Spleen (tissue), 11 donors: ENCODE measurements at regions not wholly inside any gene's neighbourhood (a gene's known extent, or its start where the extent isn't known, plus 50 kb on each side); places are given as distances from the start of the nearest gene placed in this dataset.

ENCODE experiments used
- DNase-seq: peaks from one replicate; pipeline ENCODE4 v3.0.0-alpha.2; 2020
- H3K27ac ChIP-seq, 8 donors: fragments of 200-600 bp; sonication (generic) in 7 of 8; 1 replicate in 4 of 8; 2 replicates in 4 of 8; pipeline versions ENCODE4 v1.5.0 to v1.8.0; 2016 to 2021; ENCODE audit warnings: inconsistent platforms in 4 of 8, mild to moderate bottlenecking in 4 of 8, moderate library complexity in 1 of 8
- H3K27me3 ChIP-seq, 7 donors: fragments of 200-600 bp; sonication (generic) in 6 of 7; replicated peaks in 1 of 7; 1 replicate in 4 of 7; 2 replicates in 3 of 7; pipeline versions ENCODE4 v1.5.0 to v1.8.0; 2016 to 2021; ENCODE audit warnings: inconsistent platforms in 3 of 7, mild to moderate bottlenecking in 1 of 7
- H3K36me3 ChIP-seq, 6 donors: fragments of 200-600 bp; sonication (generic) in 5 of 6; 1 replicate in 4 of 6; 2 replicates in 2 of 6; pipeline versions ENCODE4 v1.5.0 to v1.8.0; 2016 to 2021; ENCODE audit warnings: inconsistent platforms in 2 of 6
- H3K4me1 ChIP-seq, 6 donors: fragments of 200-600 bp; sonication (generic) in 5 of 6; 1 replicate in 3 of 6; 2 replicates in 3 of 6; pipeline versions ENCODE4 v1.5.0 to v1.8.0; 2016 to 2021; ENCODE audit warnings: inconsistent platforms in 3 of 6
- H3K4me3 ChIP-seq, 8 donors: fragments of 200-600 bp; sonication (generic) in 7 of 8; 1 replicate in 4 of 8; 2 replicates in 4 of 8; pipeline versions ENCODE4 v1.5.0 to v1.8.0; 2016 to 2021; ENCODE audit warnings: inconsistent platforms in 4 of 8, mild to moderate bottlenecking in 4 of 8, moderate library complexity in 2 of 8
- H3K9me3 ChIP-seq, 8 donors: fragments of 200-600 bp; sonication (generic) in 7 of 8; 1 replicate in 4 of 8; 2 replicates in 4 of 8; pipeline versions ENCODE4 v1.5.0 to v1.8.0; 2016 to 2021; ENCODE audit warnings: inconsistent platforms in 4 of 8
- POLR2A ChIP-seq, 3 donors: fragments of 450-650 bp; IDR thresholded peaks; one replicate each; pipeline ENCODE4 v1.5.1; 2017; ENCODE audit warnings: antibody characterized with exemption in 3 of 3, mild to moderate bottlenecking in 1 of 3
- POLR2AphosphoS5 ChIP-seq, 3 donors: sonication (generic); formaldehyde crosslinking; IDR thresholded peaks; one replicate each; pipeline ENCODE4 v1.5.1; 2017; ENCODE audit warnings: antibody characterized with exemption in 3 of 3
- WGBS, 5 donors: extraction: QIAGEN DNeasy Blood & Tissue Kit in 3 of 5; methylation state at CpG; one replicate each; pipeline versions ENCODE4 v1.1.5 to v1.1.7; 2013 to 2018; 5-methylcytosine and 5-hydroxymethylcytosine counted together
- intact Hi-C: fragments of 100-400 bp; cut with DNase I; formaldehyde crosslinking; loops from one replicate; pipeline ENCODE4 v1.15.0; 2023; ENCODE audit warnings: low total_unique reads
- TF ChIP-seq, protein P1 (sequence below), 11 experiments: fragments of 200-600 bp in 7 of 11; fragments of 450-650 bp in 4 of 11; sonication (generic) in 4 of 11; IDR thresholded peaks in 8 of 11; conservative IDR thresholded peaks in 3 of 11; 1 replicate in 7 of 11; 2 replicates in 4 of 11; pipeline versions ENCODE4 v1.4.0 to v1.8.0; 2016 to 2021; ENCODE audit warnings: antibody characterized with exemption in 11 of 11, inconsistent platforms in 4 of 11, mild to moderate bottlenecking in 1 of 11
- donor health status: healthy with polysubstance abuse.
- donor health status: DM: no; HTN: no; CAD: no; lungs with moderate emphysema.
- donor health status: DM: no; HTN: no; CAD: no.
- donor health status: Bipolar disorder and iron deficiency.
- donor health status: healthy.
- donor health status: DM: no; HTN: no; CAD: no.
- donor health status: DM: yes; HTN: yes; CAD: no.

- no peak overlapping the region for H3K27ac ChIP-seq
- no peak overlapping the region for H3K4me3 ChIP-seq
- no peak for DNase-seq
- WGBS, 5 donors, result 68 to 83% (median 78%) methylated on average over 4 of the region's 4 CpGs
- intact Hi-C loops, result loop anchor here (5.0 to 10.0 kb wide), 3 partner anchors 267 to 726 kb away; partner anchors contain the start of gene JAG1
- H3K36me3 ChIP-seq, result no peaks in the 10 kb centered on the region
- TF ChIP-seq POLR2AphosphoS5 (IDR thresholded peaks at IDR 0.05) (no peak), POLR2A (IDR thresholded peaks at IDR 0.05) (no peak)
- TF ChIP-seq, protein P1, sequence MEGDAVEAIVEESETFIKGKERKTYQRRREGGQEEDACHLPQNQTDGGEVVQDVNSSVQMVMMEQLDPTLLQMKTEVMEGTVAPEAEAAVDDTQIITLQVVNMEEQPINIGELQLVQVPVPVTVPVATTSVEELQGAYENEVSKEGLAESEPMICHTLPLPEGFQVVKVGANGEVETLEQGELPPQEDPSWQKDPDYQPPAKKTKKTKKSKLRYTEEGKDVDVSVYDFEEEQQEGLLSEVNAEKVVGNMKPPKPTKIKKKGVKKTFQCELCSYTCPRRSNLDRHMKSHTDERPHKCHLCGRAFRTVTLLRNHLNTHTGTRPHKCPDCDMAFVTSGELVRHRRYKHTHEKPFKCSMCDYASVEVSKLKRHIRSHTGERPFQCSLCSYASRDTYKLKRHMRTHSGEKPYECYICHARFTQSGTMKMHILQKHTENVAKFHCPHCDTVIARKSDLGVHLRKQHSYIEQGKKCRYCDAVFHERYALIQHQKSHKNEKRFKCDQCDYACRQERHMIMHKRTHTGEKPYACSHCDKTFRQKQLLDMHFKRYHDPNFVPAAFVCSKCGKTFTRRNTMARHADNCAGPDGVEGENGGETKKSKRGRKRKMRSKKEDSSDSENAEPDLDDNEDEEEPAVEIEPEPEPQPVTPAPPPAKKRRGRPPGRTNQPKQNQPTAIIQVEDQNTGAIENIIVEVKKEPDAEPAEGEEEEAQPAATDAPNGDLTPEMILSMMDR (IDR thresholded peaks at IDR 0.05 in 8 of 11, conservative IDR thresholded peaks at IDR 0.05 in 3 of 11), result no peak
- H3K4me1 ChIP-seq, result peaks cover 0 to 12% (median 4%) of the 10 kb centered on the region in 6 donors
- peaks cover 0 to 5% (median 0%) of the 10 kb centered on the region in 8 donors for H3K9me3 ChIP-seq
- H3K27me3 ChIP-seq, result no peaks in the 10 kb centered on the region
Observed at GRCh38 chr20:11277858-11278257, 604.1 kb upstream of the JAG1 start.

DNA sequence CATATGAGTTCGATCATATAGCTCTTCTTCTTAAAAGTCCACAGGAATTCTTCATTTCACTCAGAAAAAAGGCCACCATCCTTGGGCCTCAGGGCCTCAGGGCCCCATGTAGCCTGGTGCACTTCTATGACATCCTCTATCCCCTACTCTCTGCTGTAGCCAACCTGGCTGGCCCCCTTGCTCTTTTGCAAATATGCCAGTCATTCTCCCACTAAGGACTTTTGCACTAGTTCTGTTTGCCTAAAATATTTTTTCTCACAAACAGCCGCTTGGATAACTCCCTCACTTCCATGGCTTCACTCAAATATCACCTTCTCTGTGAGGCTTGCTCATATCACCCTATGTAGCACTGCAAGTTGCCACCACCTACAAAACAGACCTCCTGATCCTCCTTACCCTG is 604.7 kb upstream of the JAG1 start:
- no peaks in the 10 kb centered on the region for H3K27me3 ChIP-seq
- H3K9me3 ChIP-seq, result peaks cover 0 to 5% (median 0%) of the 10 kb centered on the region in 8 donors
- intact Hi-C loops, result loop anchor here (5.0 to 10.0 kb wide), 3 partner anchors 266 to 726 kb away; partner anchors contain the start of gene JAG1
- no peaks in the 10 kb centered on the region for H3K36me3 ChIP-seq
- TF ChIP-seq POLR2A (IDR thresholded peaks at IDR 0.05) (no peak), POLR2AphosphoS5 (IDR thresholded peaks at IDR 0.05) (no peak)
- TF ChIP-seq, protein P1 (IDR thresholded peaks at IDR 0.05 in 8 of 11, conservative IDR thresholded peaks at IDR 0.05 in 3 of 11), result no peak
- peaks cover 0 to 12% (median 3%) of the 10 kb centered on the region in 6 donors for H3K4me1 ChIP-seq
- 86 to 95% (median 87%) methylated on average over 2 of the region's 2 CpGs for whole genome bisulfite sequencing, 5 donors
- no peak for DNase-seq
- H3K27ac ChIP-seq, result no peak overlapping the region
- H3K4me3 ChIP-seq, result no peak overlapping the region

- no peak overlapping the region for H3K27ac ChIP-seq
- intact Hi-C loops, result no loop called here
- 90 to 97% (median 92%) methylated on average over 3 of the region's 3 CpGs for WGBS, 5 donors
Observed at GRCh38 chr20:11281240-11281639, 607.4 kb upstream of the JAG1 start.

GRCh38 chr20:11281768-11282167 is 608.0 kb upstream of the JAG1 start:
- WGBS, 5 donors, result 72 to 88% (median 77%) methylated on average over 4 of the region's 4 CpGs
- no peak overlapping the region for H3K4me3 ChIP-seq

More at GRCh38 chr20:11281240-11281639, 607.4 kb upstream of the JAG1 start:
- DNase-seq, result no peak
- TF ChIP-seq POLR2AphosphoS5 (IDR thresholded peaks at IDR 0.05) (no peak), POLR2A (IDR thresholded peaks at IDR 0.05) (no peak)
- Histone ChIP-seq H3K4me3 (no peak overlapping the region), H3K27me3 (no peaks in the 10 kb centered on the region), H3K9me3 (peaks cover 0 to 5% (median 0%) of the 10 kb centered on the region in 8 donors), H3K36me3 (no peaks in the 10 kb centered on the region), H3K4me1 (no peaks in the 10 kb centered on the region)

More at GRCh38 chr20:11281768-11282167, 608.0 kb upstream of the JAG1 start:
- Histone ChIP-seq H3K9me3 (peaks cover 0 to 5% (median 0%) of the 10 kb centered on the region in 8 donors), H3K4me1 (no peaks in the 10 kb centered on the region), H3K27me3 (no peaks in the 10 kb centered on the region), H3K27ac (no peak overlapping the region), H3K36me3 (no peaks in the 10 kb centered on the region)
- intact Hi-C loops, result no loop called here
- no peak for DNase-seq
- TF ChIP-seq, protein P1 (IDR thresholded peaks at IDR 0.05 in 8 of 11, conservative IDR thresholded peaks at IDR 0.05 in 3 of 11), result no peak
- no peak for TF ChIP-seq POLR2AphosphoS5 (IDR thresholded peaks at IDR 0.05)
- TF ChIP-seq POLR2A (IDR thresholded peaks at IDR 0.05), result no peak
